Gastroesophageal sphincter (tissue), 3 donors: ENCODE measurements at regions not wholly inside any gene's neighbourhood (a gene's known extent, or its start where the extent isn't known, plus 50 kb on each side); places are given as distances from the start of the nearest gene placed in this dataset.

ENCODE experiments used
- POLR2A ChIP-seq, 2 donors: fragments of 450-650 bp; IDR thresholded peaks; one replicate each; pipeline ENCODE4 v1.6.1; 2017; ENCODE audit warnings: antibody characterized with exemption in 2 of 2, mild to moderate bottlenecking in 2 of 2, moderate library complexity in 1 of 2
- TF ChIP-seq, protein P1 (sequence below), 4 experiments: fragments of 200-600 bp in 2 of 4; fragments of 450-650 bp in 2 of 4; sonication (generic) in 1 of 4; IDR thresholded peaks; one replicate each; pipeline ENCODE4 v1.5.1; 2017 to 2019; ENCODE audit warnings: antibody characterized with exemption in 4 of 4, mild to moderate bottlenecking in 2 of 4, moderate library complexity in 2 of 4

DNA sequence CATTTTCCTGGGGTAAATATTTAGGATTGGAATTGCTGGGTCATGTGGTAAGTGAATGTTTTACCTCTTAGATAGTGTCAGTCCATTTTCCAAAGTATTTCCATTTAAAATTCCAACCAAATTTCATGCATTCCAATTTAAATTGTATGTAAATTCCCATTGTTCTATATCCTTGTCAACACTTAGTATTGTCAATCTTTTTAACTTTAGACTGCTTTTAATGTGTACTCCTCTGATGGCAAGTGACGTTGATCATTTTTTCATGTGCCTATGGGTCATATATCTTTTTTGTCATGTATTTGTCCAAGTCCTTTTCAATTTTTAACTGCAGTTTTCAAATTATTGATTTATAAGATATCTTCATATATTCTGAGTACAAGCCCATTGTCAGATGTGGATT is 80.8 kb upstream of the FAM20C start:
- TF ChIP-seq POLR2A (IDR thresholded peaks at IDR 0.05), result no peak
- TF ChIP-seq, protein P1, sequence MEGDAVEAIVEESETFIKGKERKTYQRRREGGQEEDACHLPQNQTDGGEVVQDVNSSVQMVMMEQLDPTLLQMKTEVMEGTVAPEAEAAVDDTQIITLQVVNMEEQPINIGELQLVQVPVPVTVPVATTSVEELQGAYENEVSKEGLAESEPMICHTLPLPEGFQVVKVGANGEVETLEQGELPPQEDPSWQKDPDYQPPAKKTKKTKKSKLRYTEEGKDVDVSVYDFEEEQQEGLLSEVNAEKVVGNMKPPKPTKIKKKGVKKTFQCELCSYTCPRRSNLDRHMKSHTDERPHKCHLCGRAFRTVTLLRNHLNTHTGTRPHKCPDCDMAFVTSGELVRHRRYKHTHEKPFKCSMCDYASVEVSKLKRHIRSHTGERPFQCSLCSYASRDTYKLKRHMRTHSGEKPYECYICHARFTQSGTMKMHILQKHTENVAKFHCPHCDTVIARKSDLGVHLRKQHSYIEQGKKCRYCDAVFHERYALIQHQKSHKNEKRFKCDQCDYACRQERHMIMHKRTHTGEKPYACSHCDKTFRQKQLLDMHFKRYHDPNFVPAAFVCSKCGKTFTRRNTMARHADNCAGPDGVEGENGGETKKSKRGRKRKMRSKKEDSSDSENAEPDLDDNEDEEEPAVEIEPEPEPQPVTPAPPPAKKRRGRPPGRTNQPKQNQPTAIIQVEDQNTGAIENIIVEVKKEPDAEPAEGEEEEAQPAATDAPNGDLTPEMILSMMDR (IDR thresholded peaks at IDR 0.05), result no peak
